HL-60 (cell line): ENCODE measurements at regions not wholly inside any gene's neighbourhood (a gene's known extent, or its start where the extent isn't known, plus 50 kb on each side); places are given as distances from the start of the nearest gene placed in this dataset.

Experiments used
- DNase-seq, 2 experiments: peaks; one replicate each; pipeline ENCODE4 v3.0.0-alpha.2; 2010 to 2020; ENCODE audit warnings: low read depth in 1 of 2, low spot score in 1 of 2
- H3K27ac ChIP-seq: fragments of 250-450 bp; sonication (Bioruptor Pico); replicated peaks from 2 replicates; pipeline ENCODE4 v1.5.1; 2020; ENCODE audit warnings: mild to moderate bottlenecking, moderate library complexity
- H3K27me3 ChIP-seq: fragments of 250-450 bp; sonication (Bioruptor Pico); 2 replicates; pipeline ENCODE4 v1.5.1; 2021; ENCODE audit warnings: mild to moderate bottlenecking, moderate library complexity; ENCODE audit not compliant: insufficient read depth, poor library complexity, severe bottlenecking
- H3K4me3 ChIP-seq: replicated peaks from 2 replicates; pipeline ENCODE4 v1.5.1; 2011; ENCODE audit warnings: mild to moderate bottlenecking, control low read depth, low read length; ENCODE audit not compliant: insufficient read depth
- GABPA ChIP-seq: IDR thresholded peaks from 2 replicates; pipeline ENCODE4 v1.6.1; 2012; ENCODE audit warnings: low read depth
- POLR2AphosphoS5 ChIP-seq: IDR thresholded peaks from 2 replicates; pipeline ENCODE4 v1.6.1; 2012; ENCODE audit warnings: low read depth
- SPI1 ChIP-seq: IDR thresholded peaks from 2 replicates; pipeline ENCODE4 v1.6.1; 2012; ENCODE audit warnings: low read depth, mild to moderate bottlenecking, borderline replicate concordance
- TF ChIP-seq, protein P1 (sequence below): IDR thresholded peaks from 2 replicates; pipeline ENCODE4 v1.6.1; 2012; ENCODE audit warnings: low read depth; ENCODE audit not compliant: insufficient replicate concordance
- TF ChIP-seq, protein P2 (sequence below): IDR thresholded peaks from one replicate; pipeline ENCODE4 v1.5.1; 2011; ENCODE audit warnings: low read length, control low read depth, inconsistent platforms; ENCODE audit not compliant: insufficient read depth

DNA sequence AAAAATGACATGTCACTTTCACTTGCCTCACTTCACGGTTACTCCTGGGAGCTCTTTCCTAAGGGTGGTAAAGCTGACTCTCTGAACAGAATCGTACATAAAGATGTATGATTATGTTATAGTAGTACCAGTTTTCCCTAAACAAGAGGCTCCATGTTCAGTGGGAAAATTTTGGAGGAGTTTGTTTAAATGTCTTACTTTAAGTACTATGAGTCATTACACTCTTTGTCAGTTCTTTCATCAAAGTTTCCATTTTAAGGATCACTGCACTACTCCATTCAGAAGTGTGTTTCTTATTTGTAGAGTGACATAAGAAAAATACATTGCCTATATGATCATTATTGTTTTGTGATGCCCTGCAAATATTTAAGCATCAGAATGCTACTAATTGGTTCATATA, 121.1 kb upstream of the FIGN start:
- H3K27me3 ChIP-seq: no peaks in the 10 kb centered on the region
- no peak for DNase-seq
- no peak overlapping the region for H3K27ac ChIP-seq
- no peak overlapping the region for H3K4me3 ChIP-seq
- TF ChIP-seq, protein P1, sequence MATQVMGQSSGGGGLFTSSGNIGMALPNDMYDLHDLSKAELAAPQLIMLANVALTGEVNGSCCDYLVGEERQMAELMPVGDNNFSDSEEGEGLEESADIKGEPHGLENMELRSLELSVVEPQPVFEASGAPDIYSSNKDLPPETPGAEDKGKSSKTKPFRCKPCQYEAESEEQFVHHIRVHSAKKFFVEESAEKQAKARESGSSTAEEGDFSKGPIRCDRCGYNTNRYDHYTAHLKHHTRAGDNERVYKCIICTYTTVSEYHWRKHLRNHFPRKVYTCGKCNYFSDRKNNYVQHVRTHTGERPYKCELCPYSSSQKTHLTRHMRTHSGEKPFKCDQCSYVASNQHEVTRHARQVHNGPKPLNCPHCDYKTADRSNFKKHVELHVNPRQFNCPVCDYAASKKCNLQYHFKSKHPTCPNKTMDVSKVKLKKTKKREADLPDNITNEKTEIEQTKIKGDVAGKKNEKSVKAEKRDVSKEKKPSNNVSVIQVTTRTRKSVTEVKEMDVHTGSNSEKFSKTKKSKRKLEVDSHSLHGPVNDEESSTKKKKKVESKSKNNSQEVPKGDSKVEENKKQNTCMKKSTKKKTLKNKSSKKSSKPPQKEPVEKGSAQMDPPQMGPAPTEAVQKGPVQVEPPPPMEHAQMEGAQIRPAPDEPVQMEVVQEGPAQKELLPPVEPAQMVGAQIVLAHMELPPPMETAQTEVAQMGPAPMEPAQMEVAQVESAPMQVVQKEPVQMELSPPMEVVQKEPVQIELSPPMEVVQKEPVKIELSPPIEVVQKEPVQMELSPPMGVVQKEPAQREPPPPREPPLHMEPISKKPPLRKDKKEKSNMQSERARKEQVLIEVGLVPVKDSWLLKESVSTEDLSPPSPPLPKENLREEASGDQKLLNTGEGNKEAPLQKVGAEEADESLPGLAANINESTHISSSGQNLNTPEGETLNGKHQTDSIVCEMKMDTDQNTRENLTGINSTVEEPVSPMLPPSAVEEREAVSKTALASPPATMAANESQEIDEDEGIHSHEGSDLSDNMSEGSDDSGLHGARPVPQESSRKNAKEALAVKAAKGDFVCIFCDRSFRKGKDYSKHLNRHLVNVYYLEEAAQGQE: no peak
- TF ChIP-seq, protein P2, sequence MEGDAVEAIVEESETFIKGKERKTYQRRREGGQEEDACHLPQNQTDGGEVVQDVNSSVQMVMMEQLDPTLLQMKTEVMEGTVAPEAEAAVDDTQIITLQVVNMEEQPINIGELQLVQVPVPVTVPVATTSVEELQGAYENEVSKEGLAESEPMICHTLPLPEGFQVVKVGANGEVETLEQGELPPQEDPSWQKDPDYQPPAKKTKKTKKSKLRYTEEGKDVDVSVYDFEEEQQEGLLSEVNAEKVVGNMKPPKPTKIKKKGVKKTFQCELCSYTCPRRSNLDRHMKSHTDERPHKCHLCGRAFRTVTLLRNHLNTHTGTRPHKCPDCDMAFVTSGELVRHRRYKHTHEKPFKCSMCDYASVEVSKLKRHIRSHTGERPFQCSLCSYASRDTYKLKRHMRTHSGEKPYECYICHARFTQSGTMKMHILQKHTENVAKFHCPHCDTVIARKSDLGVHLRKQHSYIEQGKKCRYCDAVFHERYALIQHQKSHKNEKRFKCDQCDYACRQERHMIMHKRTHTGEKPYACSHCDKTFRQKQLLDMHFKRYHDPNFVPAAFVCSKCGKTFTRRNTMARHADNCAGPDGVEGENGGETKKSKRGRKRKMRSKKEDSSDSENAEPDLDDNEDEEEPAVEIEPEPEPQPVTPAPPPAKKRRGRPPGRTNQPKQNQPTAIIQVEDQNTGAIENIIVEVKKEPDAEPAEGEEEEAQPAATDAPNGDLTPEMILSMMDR: no peak
- no peak for TF ChIP-seq GABPA
- TF ChIP-seq POLR2AphosphoS5: no peak
- no peak for TF ChIP-seq SPI1

DNA sequence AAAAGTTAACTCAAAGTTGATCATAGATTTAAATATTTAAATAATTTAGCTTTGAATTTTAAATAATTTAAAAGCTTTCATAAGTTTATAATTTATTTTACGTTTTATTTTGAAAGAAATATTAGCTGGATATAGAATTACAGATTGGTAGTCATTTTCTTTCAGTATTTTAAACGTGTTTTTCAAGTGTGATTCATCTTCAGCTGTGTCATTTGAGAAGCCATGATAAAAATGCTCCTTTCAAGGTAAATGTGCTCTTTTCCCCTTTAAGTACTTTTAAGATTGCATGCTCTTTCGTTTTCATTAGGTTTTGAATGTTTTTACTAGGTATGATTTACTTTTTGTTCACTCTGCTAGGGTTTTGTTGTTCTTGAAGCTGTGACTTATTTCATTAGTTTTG, 116.8 kb upstream of the FIGN start:
- no peak for DNase-seq
- Histone ChIP-seq H3K4me3 (no peak overlapping the region), H3K27me3 (no peaks in the 10 kb centered on the region), H3K27ac (no peak overlapping the region)
- no peak for TF ChIP-seq GABPA
- TF ChIP-seq, protein P1: no peak

DNA sequence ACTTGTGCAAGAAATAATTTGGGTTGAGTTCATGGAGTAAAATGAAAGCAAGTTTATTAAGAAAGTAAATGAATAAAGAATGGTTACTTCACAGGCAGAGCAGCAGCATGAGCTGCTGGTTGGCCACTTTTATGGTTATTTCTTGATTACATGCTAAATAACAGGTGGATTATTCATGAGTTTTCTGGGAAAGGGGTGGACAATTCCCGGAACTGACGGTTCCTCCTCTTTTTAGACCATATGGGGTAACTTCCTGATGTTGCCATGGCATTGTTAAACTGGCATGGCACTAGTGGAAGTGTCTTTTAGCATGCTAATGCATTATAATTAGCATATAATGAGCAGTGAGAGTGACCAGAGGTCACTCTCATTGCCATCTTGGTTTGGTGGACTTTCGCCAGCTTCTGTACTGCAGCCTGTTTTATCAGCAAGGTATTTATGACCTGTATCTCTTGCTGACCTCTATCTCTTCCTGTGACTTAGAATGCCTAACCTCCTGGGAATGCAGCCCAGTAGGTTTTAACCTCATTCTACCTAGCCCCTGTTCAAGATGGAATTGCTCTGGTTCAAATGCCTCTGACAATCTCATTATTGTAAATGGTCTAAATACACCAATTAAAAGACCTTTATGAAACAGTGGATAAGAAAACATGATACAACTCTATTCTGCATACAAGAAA, 114.1 kb upstream of the FIGN start:
- Histone ChIP-seq H3K4me3 (no peak overlapping the region), H3K27ac (no peak overlapping the region), H3K27me3 (no peaks in the 10 kb centered on the region)
- TF ChIP-seq, protein P2: no peak
- TF ChIP-seq, protein P1: no peak
- TF ChIP-seq POLR2AphosphoS5: no peak
- no peak for TF ChIP-seq GABPA
- no peak for TF ChIP-seq SPI1
- DNase-seq: no peak
